Uterus (tissue), 2 donors: ENCODE measurements at regions not wholly inside any gene's neighbourhood (a gene's known extent, or its start where the extent isn't known, plus 50 kb on each side); places are given as distances from the start of the nearest gene placed in this dataset.

Experiments used
- CTCF ChIP-seq, 4 experiments: fragments of 200-600 bp in 2 of 4; fragments of 450-650 bp in 2 of 4; sonication (generic) in 2 of 4; IDR thresholded peaks; one replicate each; pipeline ENCODE4 v1.5.1; 2016 to 2019; ENCODE audit warnings: antibody characterized with exemption in 4 of 4, mild to moderate bottlenecking in 2 of 4, moderate library complexity in 1 of 4
- POLR2A ChIP-seq, 2 donors: fragments of 450-650 bp; IDR thresholded peaks; one replicate each; pipeline ENCODE4 v1.6.1; 2016; ENCODE audit warnings: antibody characterized with exemption in 2 of 2, mild to moderate bottlenecking in 1 of 2, moderate library complexity in 1 of 2

- TF ChIP-seq CTCF (IDR thresholded peaks at IDR 0.05) (no peak), POLR2A (IDR thresholded peaks at IDR 0.05) (no peak)
These were observed 356.5 kb downstream of the IRS1 start for GRCh38 chr2:226443112-226443511.
